GM23248 (cell line): ENCODE measurements at regions not wholly inside any gene's neighbourhood (a gene's known extent, or its start where the extent isn't known, plus 50 kb on each side); places are given as distances from the start of the nearest gene placed in this dataset.
A peak's percentile ranks its signal among the peaks of the same experiment; 100 is the strongest.
"Not testable (repeated sequence)": the region's sequence is repeated elsewhere in the genome, so short reads cannot be mapped to it uniquely, and the experiment has no call there.

Experiments used
- DNase-seq: peaks from one replicate; pipeline ENCODE4 v3.0.0-alpha.2; 2015
- H2AFZ ChIP-seq: fragments of 200-600 bp; sonication (generic); 2 replicates; pipeline ENCODE4 v1.6.1; 2016; ENCODE audit warnings: antibody characterized with exemption
- H3F3A ChIP-seq: fragments of 200-600 bp; sonication (generic); 2 replicates; pipeline ENCODE4 v1.6.1; 2016; ENCODE audit warnings: mild to moderate bottlenecking, antibody characterized with exemption, mixed run types; ENCODE audit not compliant: insufficient read depth
- H3K27ac ChIP-seq: fragments of 200-600 bp; sonication (generic); 2 replicates; pipeline ENCODE4 v1.5.1; 2016; ENCODE audit warnings: mild to moderate bottlenecking
- H3K27me3 ChIP-seq: fragments of 200-600 bp; sonication (generic); replicated peaks from 2 replicates; pipeline ENCODE4 v1.6.1; 2016; ENCODE audit warnings: mild to moderate bottlenecking; ENCODE audit not compliant: insufficient read depth
- H3K36me3 ChIP-seq: fragments of 200-600 bp; sonication (generic); 2 replicates; pipeline ENCODE4 v1.6.1; 2016; ENCODE audit warnings: low read depth, mild to moderate bottlenecking
- H3K4me1 ChIP-seq: fragments of 200-600 bp; sonication (generic); 2 replicates; pipeline ENCODE4 v1.6.1; 2016; ENCODE audit warnings: mild to moderate bottlenecking; ENCODE audit not compliant: insufficient read depth
- H3K4me2 ChIP-seq: fragments of 200-600 bp; sonication (generic); one replicate; pipeline ENCODE4 v1.6.1; 2016; ENCODE audit warnings: mild to moderate bottlenecking; ENCODE audit not compliant: unreplicated experiment
- H3K4me3 ChIP-seq: fragments of 200-600 bp; sonication (generic); 2 replicates; pipeline ENCODE4 v1.5.1; 2016; ENCODE audit warnings: mild to moderate bottlenecking
- H3K79me2 ChIP-seq: fragments of 200-600 bp; sonication (generic); 2 replicates; pipeline ENCODE4 v1.6.1; 2016; ENCODE audit warnings: mild to moderate bottlenecking; ENCODE audit not compliant: insufficient read depth
- H3K9ac ChIP-seq: fragments of 200-600 bp; sonication (generic); 2 replicates; pipeline ENCODE4 v1.6.1; 2016; ENCODE audit warnings: mild to moderate bottlenecking
- H3K9me2 ChIP-seq: fragments of 200-600 bp; sonication (generic); 2 replicates; pipeline ENCODE4 v1.6.1; 2016; ENCODE audit warnings: mixed run types, mild to moderate bottlenecking, moderate library complexity; ENCODE audit not compliant: insufficient read depth
- H3K9me3 ChIP-seq: fragments of 200-600 bp; sonication (generic); one replicate; pipeline ENCODE4 v1.6.1; 2017; ENCODE audit warnings: low read depth
- H4K20me1 ChIP-seq: fragments of 200-600 bp; sonication (generic); 2 replicates; pipeline ENCODE4 v1.6.0; 2016; ENCODE audit not compliant: insufficient read depth
- EZH2 ChIP-seq: fragments of 200-600 bp; sonication (generic); IDR thresholded peaks from 2 replicates; pipeline ENCODE4 v1.6.1; 2018; ENCODE audit warnings: antibody characterized with exemption, mild to moderate bottlenecking; ENCODE audit not compliant: insufficient read depth, poor library complexity, severe bottlenecking
- EZH2phosphoT487 ChIP-seq: fragments of 200-600 bp; sonication (generic); IDR thresholded peaks from 2 replicates; pipeline ENCODE4 v1.6.1; 2018; ENCODE audit warnings: antibody characterized with exemption, moderate library complexity, mild to moderate bottlenecking, low read depth; ENCODE audit not compliant: insufficient read depth
- WGBS, 2 experiments: methylation state at CpG; one replicate each; pipeline ENCODE4 v1.1.6; 2015 to 2017; ENCODE audit warnings: low lambda C conversion rate in 2 of 2, low coverage in 1 of 2; ENCODE audit errors: missing lambda C conversion rate in 2 of 2; 5-methylcytosine and 5-hydroxymethylcytosine counted together
- in situ Hi-C: fragments of 300-500 bp; cut with MboI; formaldehyde crosslinking; loops from 2 replicates; pipeline ENCODE4 v1.15.0; 2020

DNA sequence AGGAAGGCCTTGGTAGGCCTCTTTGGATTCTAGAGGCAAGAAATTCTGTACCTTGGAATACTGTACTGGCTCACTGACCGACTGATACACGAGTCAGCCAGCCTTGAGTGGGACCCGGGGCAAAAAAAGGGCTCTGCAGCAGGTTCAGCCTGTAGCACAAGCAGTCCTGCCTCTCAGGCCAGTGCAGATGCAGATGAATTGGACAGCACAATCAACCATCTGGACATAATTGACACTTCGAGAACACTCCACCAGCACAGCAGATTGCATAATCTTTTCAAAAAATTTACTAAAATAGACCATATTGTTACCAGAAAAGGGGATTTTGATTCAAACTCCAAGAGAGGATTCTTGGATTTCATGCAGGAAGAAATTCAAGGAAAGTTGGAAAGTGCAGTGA, 241.6 kb downstream of the RPIA start:
- in situ Hi-C loops = no loop called here
- Histone ChIP-seq H2AFZ (no peak overlapping the region), H3K79me2 (no peaks in the 10 kb centered on the region), H3K4me3 (no peak overlapping the region), H3K9me2 (no peaks in the 10 kb centered on the region), H3K27ac (no peak overlapping the region), H4K20me1 (no peaks in the 10 kb centered on the region), H3F3A (no peaks in the 10 kb centered on the region), H3K36me3 (no peaks in the 10 kb centered on the region), H3K4me1 (no peaks in the 10 kb centered on the region), H3K9me3 (no peaks in the 10 kb centered on the region), H3K4me2 (no peak overlapping the region), H3K9ac (no peak overlapping the region), H3K27me3 (peaks cover 2% of the 10 kb centered on the region; the same call in 1 of the 2 replicates)
- TF ChIP-seq EZH2 (no peak), EZH2phosphoT487 (no peak)
- 0 to 3% methylated on average over 4 of the region's 4 CpGs for WGBS, 2 experiments
- no peak for DNase-seq

- Histone ChIP-seq H3K27me3 (no peaks in the 10 kb centered on the region; the same call in 1 of the 2 replicates), H4K20me1 (no peaks in the 10 kb centered on the region), H3K9me3 (no peaks in the 10 kb centered on the region), H3K4me3 (no peak overlapping the region), H3K9ac (no peak overlapping the region), H3K4me1 (no peaks in the 10 kb centered on the region), H2AFZ (no peak overlapping the region), H3K4me2 (no peak overlapping the region), H3K36me3 (no peaks in the 10 kb centered on the region), H3K79me2 (no peaks in the 10 kb centered on the region), H3K9me2 (no peaks in the 10 kb centered on the region), H3F3A (no peaks in the 10 kb centered on the region), H3K27ac (no peak overlapping the region)
- DNase-seq = no peak
- TF ChIP-seq EZH2 (no peak), EZH2phosphoT487 (no peak)
- WGBS, 2 experiments = 0 to 3% methylated on average over 1 of the region's 1 CpG
- in situ Hi-C loops = no loop called here
Observed at GRCh38 chr2:88933980-88934379, 242.5 kb downstream of the RPIA start.

DNA sequence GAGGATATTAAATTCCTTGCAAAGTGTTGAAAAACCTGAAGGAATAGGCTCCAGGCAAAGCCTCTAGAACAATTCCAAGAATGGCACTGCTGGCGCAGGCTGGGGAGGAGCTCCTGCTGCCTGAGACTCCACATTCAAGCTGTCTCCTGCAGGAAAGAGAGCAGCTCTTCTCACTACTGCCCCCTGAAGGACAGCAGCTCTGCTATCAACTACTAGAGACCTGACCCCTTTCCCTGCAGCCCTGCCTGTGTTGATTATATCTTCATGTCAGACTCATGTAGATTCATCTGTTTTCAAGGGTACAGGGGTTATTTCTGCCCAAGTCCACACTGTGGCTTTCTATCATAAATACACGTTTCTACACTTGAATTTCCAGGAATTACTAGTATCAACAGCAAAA, 249.7 kb downstream of the RPIA start:
- H3K9ac ChIP-seq, H3K79me2 ChIP-seq, H3K9me2 ChIP-seq, H4K20me1 ChIP-seq, H3K4me3 ChIP-seq, H3K27ac ChIP-seq, H3F3A ChIP-seq, in situ Hi-C loops, H3K4me1 ChIP-seq, H3K36me3 ChIP-seq, H2AFZ ChIP-seq, H3K9me3 ChIP-seq, H3K4me2 ChIP-seq, H3K27me3 ChIP-seq: not testable (repeated sequence)
- 28 to 33% methylated on average over 2 of the region's 2 CpGs for WGBS, 2 experiments
- peak; percentile 30 for DNase-seq

GRCh38 chr2:88942798-88943197, 251.3 kb downstream of the RPIA start:
- TF ChIP-seq EZH2 = no peak
- H3K9ac ChIP-seq = no peak overlapping the region
- no peak overlapping the region for H3K4me2 ChIP-seq
- 19 to 22% methylated on average over 2 of the region's 2 CpGs for WGBS, 2 experiments
- H3K9me3 ChIP-seq = no peaks in the 10 kb centered on the region
- H2AFZ ChIP-seq = no peak overlapping the region
- H3K79me2 ChIP-seq = no peaks in the 10 kb centered on the region
- in situ Hi-C loops = no loop called here
- no peaks in the 10 kb centered on the region for H4K20me1 ChIP-seq
- no peak overlapping the region for H3K4me3 ChIP-seq
- DNase-seq = no peak
- H3K9me2 ChIP-seq = no peaks in the 10 kb centered on the region
- no peaks in the 10 kb centered on the region for H3K27me3 ChIP-seq
- no peaks in the 10 kb centered on the region for H3K4me1 ChIP-seq
- no peaks in the 10 kb centered on the region for H3F3A ChIP-seq
- H3K36me3 ChIP-seq = no peaks in the 10 kb centered on the region
- no peak overlapping the region for H3K27ac ChIP-seq

DNA sequence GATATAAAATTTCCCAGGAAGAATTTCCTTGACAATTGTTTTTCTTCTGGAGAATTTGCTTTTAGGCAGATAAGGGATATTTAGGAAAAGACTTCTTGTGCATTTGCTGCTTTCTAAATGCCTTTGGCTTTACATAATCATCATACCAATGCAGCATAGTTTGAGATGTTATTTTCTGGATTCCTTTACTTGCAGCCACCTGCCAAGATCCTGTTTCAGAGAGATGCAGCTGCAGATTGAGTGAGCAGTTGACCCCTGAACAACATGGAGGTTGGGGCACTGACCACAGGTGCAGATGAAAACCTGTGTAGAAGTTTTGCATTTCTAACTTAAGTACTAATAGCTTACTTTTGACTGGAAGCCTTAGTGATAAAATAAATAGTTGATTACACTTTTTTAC, 257.9 kb downstream of the RPIA start:
- Histone ChIP-seq H3F3A (no peaks in the 10 kb centered on the region), H2AFZ (no peak overlapping the region), H3K27me3 (peaks cover 8% of the 10 kb centered on the region; the same call in 1 of the 2 replicates), H3K9ac (no peak overlapping the region), H3K9me2 (no peaks in the 10 kb centered on the region), H3K4me2 (no peak overlapping the region), H3K4me1 (no peaks in the 10 kb centered on the region), H3K4me3 (no peak overlapping the region), H3K79me2 (no peaks in the 10 kb centered on the region), H3K27ac (no peak overlapping the region), H3K36me3 (no peaks in the 10 kb centered on the region), H4K20me1 (no peaks in the 10 kb centered on the region), H3K9me3 (no peaks in the 10 kb centered on the region)
- in situ Hi-C loops = no loop called here
- no peak for DNase-seq
- TF ChIP-seq EZH2 = no peak
- TF ChIP-seq EZH2phosphoT487 = no peak
